Skeletal muscle tissue (tissue), 3 donors: ENCODE measurements at regions not wholly inside any gene's neighbourhood (a gene's known extent, or its start where the extent isn't known, plus 50 kb on each side); places are given as distances from the start of the nearest gene placed in this dataset.
"Not testable (repeated sequence)": the region's sequence is repeated elsewhere in the genome, so short reads cannot be mapped to it uniquely, and the experiment has no call there.

Experiments used
- H3K27ac ChIP-seq: one replicate; pipeline ENCODE4 v1.7.0; 2013; ENCODE audit warnings: mild to moderate bottlenecking, low read depth, low read length, inconsistent platforms
- H3K27me3 ChIP-seq, 3 donors: one replicate each; pipeline ENCODE4 v1.7.0; 2013; ENCODE audit warnings: low read length in 3 of 3; ENCODE audit not compliant: control insufficient read depth in 3 of 3, insufficient read depth in 3 of 3
- H3K36me3 ChIP-seq, 3 donors: one replicate each; pipeline ENCODE4 v1.7.0; 2013; ENCODE audit warnings: low read length in 3 of 3; ENCODE audit not compliant: control insufficient read depth in 3 of 3, insufficient read depth in 3 of 3
- H3K4me1 ChIP-seq, 3 donors: one replicate each; pipeline ENCODE4 v1.7.0; 2013; ENCODE audit warnings: low read length in 3 of 3, mild to moderate bottlenecking in 3 of 3; ENCODE audit not compliant: control insufficient read depth in 3 of 3, insufficient read depth in 3 of 3
- H3K4me3 ChIP-seq, 3 donors: one replicate each; pipeline ENCODE4 v1.7.0; 2013; ENCODE audit warnings: low read length in 3 of 3
- H3K9ac ChIP-seq, 3 donors: one replicate each; pipeline ENCODE4 v1.7.0; 2013; ENCODE audit warnings: low read length in 3 of 3, mild to moderate bottlenecking in 3 of 3, moderate library complexity in 2 of 3, low read depth in 1 of 3
- H3K9me3 ChIP-seq, 3 donors: one replicate each; pipeline ENCODE4 v1.7.0; 2013; ENCODE audit warnings: low read length in 3 of 3; ENCODE audit not compliant: control insufficient read depth in 3 of 3
- donor health status: Osteomylitis.

DNA sequence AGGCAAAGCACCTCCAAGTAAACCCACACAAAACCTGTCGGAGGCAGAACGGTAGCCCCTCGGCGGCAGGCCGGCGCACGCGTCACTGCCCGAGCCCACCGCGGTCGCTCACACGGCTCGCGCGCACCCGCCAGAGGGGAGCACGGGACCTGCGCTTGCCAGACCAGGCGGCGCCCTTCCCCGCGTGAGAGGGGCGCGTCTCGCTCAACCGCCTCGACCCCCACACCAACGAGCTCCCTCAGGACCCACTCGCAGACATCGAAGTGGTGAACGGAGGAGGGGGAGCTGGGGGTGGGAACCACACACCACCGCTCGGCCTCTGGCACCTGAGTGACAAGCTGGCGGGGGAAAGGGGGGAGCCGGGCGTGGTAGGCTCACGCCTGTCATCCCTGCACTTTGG, 1513.4 kb upstream of the DEFB115 start:
- Histone ChIP-seq H3K9me3 (peaks cover 0 to 10% (median 4%) of the 10 kb centered on the region in 3 donors), H3K4me3 (no peak overlapping the region), H3K27ac (no peak overlapping the region), H3K4me1 (no peaks in the 10 kb centered on the region), H3K27me3 (peaks cover 0 to 4% (median 0%) of the 10 kb centered on the region in 3 donors), H3K9ac (no peak overlapping the region), H3K36me3 (no peaks in the 10 kb centered on the region)

DNA sequence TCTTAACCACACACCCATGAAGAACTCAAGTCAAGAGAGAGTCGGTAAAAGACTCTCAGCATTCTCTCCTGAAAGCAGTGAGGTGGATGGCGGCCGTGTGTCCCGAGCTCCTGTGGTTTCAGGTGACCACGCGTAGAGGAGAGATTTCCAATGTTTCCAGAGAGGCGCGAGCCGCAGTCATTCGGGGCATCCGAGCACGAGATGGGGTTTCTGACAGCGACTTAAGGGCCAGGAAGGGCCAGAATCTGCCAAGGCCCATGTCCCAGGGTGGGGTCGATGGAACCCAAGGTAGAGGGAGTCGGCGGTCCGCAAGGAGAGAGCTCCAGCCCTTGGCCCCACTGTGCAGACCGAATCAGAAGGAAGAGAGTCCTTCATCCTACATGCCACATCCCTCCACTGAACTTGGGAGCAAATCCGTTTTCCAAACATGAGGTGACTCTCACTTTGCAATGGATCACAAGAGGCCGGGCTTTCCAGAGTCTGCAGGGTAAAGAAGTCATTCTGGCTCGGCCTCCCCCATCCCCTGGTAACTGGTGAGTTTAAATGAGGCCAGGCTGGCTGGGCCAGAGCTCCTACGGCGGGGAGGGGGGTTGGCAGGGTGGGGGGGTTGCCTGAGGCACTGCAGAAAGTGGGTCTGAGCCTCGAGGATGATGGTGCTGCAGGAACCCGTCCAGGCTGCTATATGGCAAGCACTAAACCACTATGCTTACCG, 1511.8 kb upstream of the DEFB115 start:
- not testable (repeated sequence) for H3K36me3 ChIP-seq, H3K4me1 ChIP-seq, H3K9ac ChIP-seq, H3K4me3 ChIP-seq, H3K27ac ChIP-seq, H3K27me3 ChIP-seq
- peaks cover 0 to 10% (median 0%) of the 10 kb centered on the region in 3 donors for H3K9me3 ChIP-seq

DNA sequence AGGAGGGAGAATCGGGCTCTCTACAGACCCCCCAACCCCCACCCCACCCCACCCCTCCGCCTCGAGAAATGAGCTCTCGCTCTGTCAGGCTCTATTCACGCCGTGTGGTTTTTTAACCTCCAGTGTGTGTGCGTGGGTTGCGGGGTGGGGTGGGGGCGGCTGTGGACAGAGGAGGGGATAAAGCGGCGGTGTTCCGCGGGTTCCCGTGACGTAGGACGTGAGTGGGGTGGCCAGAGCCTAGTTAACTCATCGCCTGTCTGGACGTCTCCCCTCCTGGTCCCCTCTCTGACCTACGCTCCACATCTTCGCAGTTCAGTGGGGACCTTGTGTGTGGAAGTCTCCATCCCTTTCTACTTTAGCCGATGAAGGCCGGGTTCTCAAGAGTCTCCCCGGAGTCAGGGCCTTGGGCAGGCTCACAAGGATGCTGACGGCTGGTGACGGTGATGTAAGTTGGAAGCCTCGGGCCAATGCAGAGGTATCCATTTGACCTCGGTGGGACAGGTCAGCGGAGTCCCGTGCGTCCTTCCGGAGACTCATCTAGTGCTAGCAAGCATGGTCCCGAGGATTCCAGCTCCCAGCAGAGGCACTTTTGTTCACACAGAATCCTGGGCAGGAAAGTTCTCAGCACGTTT, 1507.1 kb upstream of the DEFB115 start:
- H3K27me3 ChIP-seq = no peaks in the 10 kb centered on the region
- H3K4me3 ChIP-seq = no peak overlapping the region
- peaks cover 0 to 4% (median 3%) of the 10 kb centered on the region in 3 donors for H3K9me3 ChIP-seq
- no peak overlapping the region for H3K9ac ChIP-seq
- no peaks in the 10 kb centered on the region for H3K4me1 ChIP-seq
- H3K27ac ChIP-seq = no peak overlapping the region
- no peaks in the 10 kb centered on the region for H3K36me3 ChIP-seq

DNA sequence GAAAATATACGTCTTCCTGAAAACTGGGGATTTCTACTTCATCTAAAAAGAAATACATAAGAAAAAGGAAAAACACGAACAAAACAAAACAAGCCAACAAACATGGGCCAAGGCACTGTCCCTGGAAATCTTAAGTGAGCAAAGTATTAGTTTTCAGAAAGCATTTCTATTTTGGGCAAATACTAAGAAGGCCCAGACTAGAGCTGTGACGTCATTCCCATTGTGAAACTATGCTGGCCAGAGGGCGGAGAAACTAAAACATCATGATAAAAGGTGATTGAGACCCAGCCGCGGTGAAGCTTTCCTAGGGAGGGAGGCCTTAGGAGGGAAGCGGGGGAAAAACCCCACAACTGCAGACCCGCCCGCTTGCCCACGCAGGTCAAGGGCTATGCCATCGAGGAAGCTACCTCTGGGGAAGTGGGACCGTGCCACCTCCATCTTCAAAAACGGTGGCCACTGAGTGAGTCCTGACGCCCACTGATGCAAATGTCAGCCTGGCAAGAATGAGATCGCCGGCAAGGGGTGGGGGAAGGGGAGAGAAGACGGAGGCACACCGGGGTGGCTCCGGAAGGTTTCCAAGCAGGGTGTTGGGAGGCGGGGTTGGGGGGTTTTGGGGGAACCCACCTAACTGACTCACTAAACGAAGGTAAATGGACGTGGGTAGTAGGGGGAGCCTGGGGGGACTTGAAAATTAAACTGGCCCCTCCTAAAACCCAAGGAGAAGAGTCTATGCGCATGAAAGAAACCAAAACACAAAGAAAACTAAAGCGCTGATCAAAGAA, 1504.6 kb upstream of the DEFB115 start:
- not testable (repeated sequence) for H3K9me3 ChIP-seq, H3K27ac ChIP-seq, H3K4me3 ChIP-seq, H3K36me3 ChIP-seq, H3K27me3 ChIP-seq, H3K4me1 ChIP-seq, H3K9ac ChIP-seq

DNA sequence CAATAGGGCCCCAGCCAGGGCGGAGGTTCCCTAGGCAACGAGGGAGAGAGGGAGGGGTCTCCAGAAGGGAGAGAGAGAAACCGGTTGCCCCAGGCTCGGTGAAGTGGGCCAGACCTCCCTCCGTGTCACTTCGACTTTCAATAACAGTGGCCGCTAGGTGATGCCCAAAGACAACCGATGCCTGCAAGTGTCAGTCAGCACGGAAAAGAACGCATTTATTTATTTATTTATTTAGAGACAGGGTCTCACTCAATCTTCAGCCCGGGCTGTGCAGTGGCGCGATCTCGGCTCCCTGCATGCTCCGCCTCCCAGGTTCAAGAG, 1504.1 kb upstream of the DEFB115 start:
- not testable (repeated sequence) for H3K9ac ChIP-seq, H3K27ac ChIP-seq, H3K27me3 ChIP-seq, H3K4me3 ChIP-seq, H3K4me1 ChIP-seq, H3K9me3 ChIP-seq, H3K36me3 ChIP-seq

DNA sequence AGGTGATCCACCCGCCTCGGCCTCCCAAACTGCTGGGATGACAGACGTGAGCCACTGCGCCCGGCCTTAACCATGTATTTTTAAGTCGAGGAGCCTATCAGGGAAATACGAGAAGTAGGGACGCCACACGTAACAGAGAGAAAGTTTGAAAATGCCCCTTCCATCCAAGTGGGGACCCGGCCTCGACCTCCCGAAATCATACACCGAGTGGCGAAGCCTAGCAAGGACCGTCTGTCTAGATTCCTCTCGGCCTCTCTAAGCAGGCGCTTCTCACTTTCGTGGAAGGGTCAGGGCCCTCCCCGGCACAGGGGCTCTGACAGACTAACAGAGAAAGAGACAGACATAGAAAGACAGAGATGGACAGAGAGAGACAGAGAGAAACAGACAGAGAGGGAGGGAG, 1503.6 kb upstream of the DEFB115 start:
- not testable (repeated sequence) for H3K9me3 ChIP-seq, H3K4me3 ChIP-seq, H3K27me3 ChIP-seq

DNA sequence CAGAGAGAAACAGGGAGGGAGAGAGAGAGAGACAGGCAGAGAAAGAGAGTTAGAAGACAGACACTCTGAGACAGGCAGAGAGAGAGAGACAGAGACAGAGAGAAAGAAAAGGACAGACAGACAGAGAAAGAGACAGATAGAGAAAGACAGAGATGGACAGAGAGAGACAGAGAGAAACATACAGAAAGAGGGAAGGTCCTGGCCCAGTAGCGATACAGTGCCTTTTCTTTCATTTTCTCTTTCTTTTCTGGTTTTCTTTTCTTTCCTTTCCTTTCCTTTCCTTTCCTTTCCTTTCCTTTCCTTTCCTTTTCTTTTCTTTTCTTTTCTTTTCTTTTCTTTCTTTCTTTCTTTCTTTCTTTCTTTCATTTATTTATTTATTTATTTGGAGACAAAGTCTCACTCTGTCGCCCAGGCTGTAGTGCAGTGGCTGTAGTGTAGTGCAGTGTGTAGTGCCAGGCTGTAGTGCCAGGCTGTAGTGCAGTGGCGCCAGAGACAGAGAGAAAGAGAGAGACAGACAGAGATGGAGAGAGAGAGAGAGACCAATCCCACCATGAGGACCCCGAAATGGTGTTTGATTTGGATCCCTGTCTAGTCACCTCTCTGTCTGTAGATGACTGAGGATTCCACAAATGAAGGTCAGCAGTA, 1501.5 kb upstream of the DEFB115 start:
- not testable (repeated sequence) for H3K27me3 ChIP-seq, H3K9ac ChIP-seq, H3K9me3 ChIP-seq

More for the DNA sequence above, 1503.6 kb upstream of the DEFB115 start:
- H3K9ac ChIP-seq, H3K36me3 ChIP-seq, H3K4me1 ChIP-seq, H3K27ac ChIP-seq: not testable (repeated sequence)

DNA sequence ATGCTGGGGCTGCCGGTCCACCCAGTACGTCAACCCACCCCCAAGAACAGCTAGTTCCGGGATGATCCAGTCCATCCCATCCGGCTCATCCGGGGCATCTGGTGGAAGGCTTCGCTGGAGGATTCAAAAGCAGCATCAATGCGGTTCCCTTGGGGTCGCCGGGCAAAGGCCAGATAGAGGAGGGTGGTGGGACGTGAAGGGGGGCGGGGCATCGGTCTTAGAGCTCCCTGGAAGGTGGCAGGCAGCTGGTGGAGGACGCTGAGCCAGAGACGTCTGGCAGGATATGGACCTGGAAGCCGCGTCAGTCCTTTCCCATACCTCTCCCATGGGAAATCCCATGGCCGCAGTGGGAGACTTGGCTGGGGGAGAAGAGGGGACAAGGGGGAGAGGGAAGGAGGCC, 1500.8 kb upstream of the DEFB115 start:
- H3K27ac ChIP-seq = no peak overlapping the region
- H3K27me3 ChIP-seq = no peaks in the 10 kb centered on the region
- H3K4me3 ChIP-seq = no peak overlapping the region
- H3K9me3 ChIP-seq = peaks cover 0 to 3% (median 0%) of the 10 kb centered on the region in 3 donors
- no peaks in the 10 kb centered on the region for H3K4me1 ChIP-seq
- H3K36me3 ChIP-seq = no peaks in the 10 kb centered on the region
- H3K9ac ChIP-seq = no peak overlapping the region

More for the DNA sequence above, 1501.5 kb upstream of the DEFB115 start:
- not testable (repeated sequence) for H3K4me3 ChIP-seq, H3K36me3 ChIP-seq, H3K27ac ChIP-seq, H3K4me1 ChIP-seq

DNA sequence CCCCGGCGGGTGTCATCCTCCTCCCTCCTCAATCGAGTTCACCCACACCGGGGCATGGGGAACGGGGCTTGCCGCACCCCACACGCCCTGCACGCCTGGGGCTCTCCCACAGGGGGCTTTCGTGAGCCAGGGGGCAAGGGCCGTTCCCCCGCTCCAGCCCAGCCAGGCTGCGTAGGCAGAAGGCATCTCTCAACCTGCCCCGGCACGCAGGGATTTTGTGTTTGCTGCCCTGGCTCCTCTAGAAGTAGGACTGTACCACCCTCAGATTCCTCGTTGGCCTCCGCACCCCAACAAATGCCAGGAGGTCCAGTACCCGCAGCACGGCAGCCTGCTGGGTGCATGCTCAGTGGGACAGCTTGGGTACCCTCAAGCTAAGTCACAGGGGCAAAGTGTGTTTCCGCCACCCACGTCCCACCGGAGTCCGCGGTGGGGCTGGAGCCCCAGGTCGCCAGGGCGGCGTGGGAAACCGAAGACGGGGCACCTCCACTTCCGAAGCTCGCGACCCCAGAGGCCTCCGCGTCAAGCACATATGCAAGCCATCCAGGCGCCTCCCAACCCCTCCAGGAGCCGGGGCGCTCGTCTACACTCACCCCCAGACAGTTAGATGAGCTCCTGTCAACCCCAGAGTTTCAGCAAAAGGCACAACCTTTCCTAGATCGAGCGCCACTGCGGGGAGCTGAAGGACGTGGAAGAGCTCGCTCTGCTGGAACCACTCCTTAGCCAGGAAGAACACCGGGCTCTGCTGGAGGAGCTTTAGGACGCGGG, 1495.7 kb upstream of the DEFB115 start:
- not testable (repeated sequence) for H3K27ac ChIP-seq, H3K4me1 ChIP-seq, H3K9ac ChIP-seq, H3K9me3 ChIP-seq, H3K27me3 ChIP-seq, H3K36me3 ChIP-seq, H3K4me3 ChIP-seq
